Activated CD4-positive, alpha-beta T cell treated with anti-CD3 and anti-CD28 coated beads, Interleukin-2, amount 50 U/mL, for 24 hours (primary cell): ENCODE measurements at regions not wholly inside any gene's neighbourhood (a gene's known extent, or its start where the extent isn't known, plus 50 kb on each side); places are given as distances from the start of the nearest gene placed in this dataset.

ENCODE experiments used
- DNase-seq, 2 donors: peaks; one replicate each; pipeline ENCODE4 v3.0.0-alpha.2; 2020; ENCODE audit warnings: low read depth in 1 of 2, low spot score in 1 of 2

GRCh38 chr11:11757909-11758308 lies 83.9 kb upstream of the USP47 start:
- no peak for DNase-seq

GRCh38 chr11:11756718-11757117 lies 85.1 kb upstream of the USP47 start:
- DNase-seq, result no peak

- no peak for DNase-seq
These were observed 85.9 kb upstream of the USP47 start for GRCh38 chr11:11755871-11756270.

GRCh38 chr11:11752679-11753078 lies 89.1 kb upstream of the USP47 start:
- no peak for DNase-seq

GRCh38 chr11:11750017-11750878 lies 91.5 kb upstream of the USP47 start:
- DNase-seq, result no peak

- DNase-seq, result no peak
These were observed 92.9 kb upstream of the USP47 start for GRCh38 chr11:11748706-11749365.

- no peak for DNase-seq
These were observed 94.2 kb upstream of the USP47 start for GRCh38 chr11:11747570-11747969.

GRCh38 chr11:11746449-11746848 lies 95.3 kb upstream of the USP47 start:
- no peak for DNase-seq

- DNase-seq, result no peak
These were observed 98.6 kb upstream of the USP47 start for GRCh38 chr11:11743216-11743615.

- no peak for DNase-seq
These were observed 99.3 kb upstream of the USP47 start for GRCh38 chr11:11742486-11742885.

- no peak for DNase-seq
These were observed 100.9 kb upstream of the USP47 start for GRCh38 chr11:11740836-11741235.

GRCh38 chr11:11740073-11740702 lies 101.6 kb upstream of the USP47 start:
- DNase-seq, result no peak

GRCh38 chr11:11738370-11738769 lies 103.4 kb upstream of the USP47 start:
- DNase-seq, result no peak

- DNase-seq, result no peak
These were observed 106.2 kb upstream of the USP47 start for GRCh38 chr11:11735586-11735985.

GRCh38 chr11:11733246-11733747 lies 108.5 kb upstream of the USP47 start:
- no peak for DNase-seq

- no peak for DNase-seq
These were observed 109.7 kb upstream of the USP47 start for GRCh38 chr11:11732116-11732515.

GRCh38 chr11:11731311-11732083 lies 109.7 kb upstream of the GALNT18 start:
- DNase-seq, result no peak

- no peak for DNase-seq
These were observed 106.6 kb upstream of the GALNT18 start for GRCh38 chr11:11728386-11728785.

- no peak for DNase-seq
These were observed 103.6 kb upstream of the GALNT18 start for GRCh38 chr11:11725438-11725837.

- DNase-seq, result no peak
These were observed 103.2 kb upstream of the GALNT18 start for GRCh38 chr11:11724994-11725393.

- DNase-seq, result no peak
These were observed 101.1 kb upstream of the GALNT18 start for GRCh38 chr11:11722861-11723260.
